MM.1S (cell line): ENCODE measurements at regions not wholly inside any gene's neighbourhood (a gene's known extent, or its start where the extent isn't known, plus 50 kb on each side); places are given as distances from the start of the nearest gene placed in this dataset.
"Not testable (repeated sequence)": the region's sequence is repeated elsewhere in the genome, so short reads cannot be mapped to it uniquely, and the experiment has no call there.

Experiments
- DNase-seq: peaks from one replicate; pipeline ENCODE4 v3.0.0-alpha.2; 2015
- H2AFZ ChIP-seq: fragments of 300-600 bp; sonication (generic); 2 replicates; pipeline ENCODE4 v1.6.0; 2016; ENCODE audit warnings: antibody characterized with exemption, low read length
- H3F3A ChIP-seq: fragments of 300-600 bp; sonication (generic); 2 replicates; pipeline ENCODE4 v1.6.1; 2016; ENCODE audit warnings: mild to moderate bottlenecking, antibody characterized with exemption, low read length, moderate library complexity, mixed read lengths; ENCODE audit not compliant: insufficient read depth
- H3K27ac ChIP-seq: fragments of 300-600 bp; sonication (generic); 2 replicates; pipeline ENCODE4 v1.5.1; 2016; ENCODE audit warnings: mild to moderate bottlenecking, low read length
- H3K27me3 ChIP-seq: fragments of 300-600 bp; sonication (generic); replicated peaks from 2 replicates; pipeline ENCODE4 v1.6.0; 2016; ENCODE audit warnings: low read length; ENCODE audit not compliant: insufficient read depth
- H3K36me3 ChIP-seq: fragments of 300-600 bp; sonication (generic); replicated peaks from 2 replicates; pipeline ENCODE4 v1.6.1; 2016; ENCODE audit warnings: mild to moderate bottlenecking, low read length, mixed read lengths; ENCODE audit not compliant: insufficient read depth
- H3K4me1 ChIP-seq: fragments of 300-600 bp; sonication (generic); 2 replicates; pipeline ENCODE4 v1.6.1; 2016; ENCODE audit warnings: low read length, mixed read lengths
- H3K4me2 ChIP-seq: fragments of 300-600 bp; sonication (generic); 2 replicates; pipeline ENCODE4 v1.6.0; 2016; ENCODE audit warnings: low read depth, low read length
- H3K4me3 ChIP-seq: fragments of 300-600 bp; sonication (generic); 2 replicates; pipeline ENCODE4 v1.5.1; 2016; ENCODE audit warnings: low read length, mixed read lengths
- H3K79me2 ChIP-seq: fragments of 300-600 bp; sonication (generic); 2 replicates; pipeline ENCODE4 v1.6.1; 2016; ENCODE audit warnings: mixed run types, low read length, mixed read lengths
- H3K9ac ChIP-seq: fragments of 300-600 bp; sonication (generic); 2 replicates; pipeline ENCODE4 v1.6.1; 2016; ENCODE audit warnings: low read length, mixed read lengths
- H3K9me2 ChIP-seq: fragments of 300-600 bp; sonication (generic); replicated peaks from 2 replicates; pipeline ENCODE4 v1.6.1; 2016; ENCODE audit warnings: mild to moderate bottlenecking, low read length, mixed read lengths; ENCODE audit not compliant: insufficient read depth
- H3K9me3 ChIP-seq: fragments of 300-600 bp; sonication (generic); replicated peaks from 2 replicates; pipeline ENCODE4 v1.6.1; 2016; ENCODE audit warnings: mild to moderate bottlenecking, low read length, mixed read lengths; ENCODE audit not compliant: insufficient read depth
- H4K20me1 ChIP-seq: fragments of 300-600 bp; sonication (generic); 2 replicates; pipeline ENCODE4 v1.6.1; 2016; ENCODE audit warnings: mild to moderate bottlenecking, low read length, moderate library complexity, mixed read lengths; ENCODE audit not compliant: insufficient read depth
- EZH2 ChIP-seq: fragments of 300-600 bp; sonication (generic); optimal IDR thresholded peaks from 2 replicates; pipeline ENCODE3; 2017; ENCODE audit warnings: low read depth, mild to moderate bottlenecking, antibody characterized with exemption, low read length, mixed read lengths
- EZH2phosphoT487 ChIP-seq: fragments of 300-600 bp; sonication (generic); IDR thresholded peaks from 2 replicates; pipeline ENCODE4 v1.6.1; 2018; ENCODE audit warnings: antibody characterized with exemption, low read length
- TF ChIP-seq, protein P1 (sequence below): fragments of 300-600 bp; sonication (generic); IDR thresholded peaks from 2 replicates; pipeline ENCODE4 v1.5.1; 2016; ENCODE audit warnings: antibody characterized with exemption, low read length, mixed read lengths

DNA sequence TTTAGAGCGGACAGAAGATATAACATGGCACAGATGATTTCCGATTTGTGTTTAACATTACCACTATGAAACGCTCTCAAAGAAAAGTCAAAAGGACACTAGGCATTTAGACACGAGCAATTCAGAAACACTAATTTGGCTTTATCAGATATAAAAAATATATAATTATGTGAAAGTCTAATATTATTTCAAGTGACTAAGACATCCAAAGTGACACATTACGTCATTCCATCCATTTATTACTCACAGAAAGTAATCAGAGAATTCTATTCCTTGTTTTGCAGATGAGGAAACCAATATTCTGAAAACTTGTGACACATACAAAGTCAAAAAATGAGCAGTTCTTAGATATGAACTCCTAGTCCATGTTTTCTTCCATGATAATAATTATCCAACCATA, 250.8 kb upstream of the USP15 start:
- Histone ChIP-seq H3F3A (no peaks in the 10 kb centered on the region), H4K20me1 (no peaks in the 10 kb centered on the region), H3K9ac (no peak overlapping the region), H3K79me2 (no peaks in the 10 kb centered on the region), H3K27ac (no peak overlapping the region), H3K9me3 (no peaks in the 10 kb centered on the region), H2AFZ (no peak overlapping the region), H3K9me2 (no peaks in the 10 kb centered on the region), H3K4me3 (no peak overlapping the region), H3K4me2 (no peak overlapping the region), H3K27me3 (no peaks in the 10 kb centered on the region), H3K4me1 (no peaks in the 10 kb centered on the region), H3K36me3 (no peaks in the 10 kb centered on the region)
- no peak for DNase-seq
- TF ChIP-seq EZH2 (no peak), EZH2phosphoT487 (no peak)
- TF ChIP-seq, protein P1, sequence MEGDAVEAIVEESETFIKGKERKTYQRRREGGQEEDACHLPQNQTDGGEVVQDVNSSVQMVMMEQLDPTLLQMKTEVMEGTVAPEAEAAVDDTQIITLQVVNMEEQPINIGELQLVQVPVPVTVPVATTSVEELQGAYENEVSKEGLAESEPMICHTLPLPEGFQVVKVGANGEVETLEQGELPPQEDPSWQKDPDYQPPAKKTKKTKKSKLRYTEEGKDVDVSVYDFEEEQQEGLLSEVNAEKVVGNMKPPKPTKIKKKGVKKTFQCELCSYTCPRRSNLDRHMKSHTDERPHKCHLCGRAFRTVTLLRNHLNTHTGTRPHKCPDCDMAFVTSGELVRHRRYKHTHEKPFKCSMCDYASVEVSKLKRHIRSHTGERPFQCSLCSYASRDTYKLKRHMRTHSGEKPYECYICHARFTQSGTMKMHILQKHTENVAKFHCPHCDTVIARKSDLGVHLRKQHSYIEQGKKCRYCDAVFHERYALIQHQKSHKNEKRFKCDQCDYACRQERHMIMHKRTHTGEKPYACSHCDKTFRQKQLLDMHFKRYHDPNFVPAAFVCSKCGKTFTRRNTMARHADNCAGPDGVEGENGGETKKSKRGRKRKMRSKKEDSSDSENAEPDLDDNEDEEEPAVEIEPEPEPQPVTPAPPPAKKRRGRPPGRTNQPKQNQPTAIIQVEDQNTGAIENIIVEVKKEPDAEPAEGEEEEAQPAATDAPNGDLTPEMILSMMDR = no peak

DNA sequence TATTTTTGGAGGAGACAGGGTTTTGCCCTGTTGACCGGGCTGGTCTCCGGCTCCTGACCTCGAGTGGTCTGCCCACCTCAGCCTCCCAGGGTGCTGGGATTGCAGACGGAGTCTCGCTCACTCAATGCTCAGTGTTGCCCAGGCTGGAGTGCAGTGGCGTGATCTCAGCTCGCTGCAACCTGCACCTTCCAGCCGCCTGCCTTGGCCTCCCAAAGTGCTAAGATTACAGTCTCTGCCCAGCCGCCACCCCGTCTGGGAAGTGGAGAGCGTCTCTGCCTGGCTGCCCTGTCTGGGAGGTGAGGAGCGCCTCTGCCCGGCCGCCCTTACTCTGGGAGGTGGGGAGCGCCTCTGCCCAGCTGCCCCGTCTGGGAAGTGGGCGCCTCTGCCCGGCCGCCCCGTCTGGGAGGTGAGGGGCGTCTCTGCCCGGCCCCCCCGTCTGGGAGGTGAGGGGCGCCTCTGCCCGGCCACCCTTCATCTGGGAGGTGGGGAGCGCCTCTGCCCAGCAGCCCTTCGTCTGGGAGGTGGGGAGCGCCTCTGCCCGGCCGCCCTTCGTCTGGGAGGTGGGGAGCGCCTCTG, 249.8 kb upstream of the USP15 start:
- H4K20me1 ChIP-seq, H2AFZ ChIP-seq, H3K4me1 ChIP-seq, H3K4me2 ChIP-seq, H3K36me3 ChIP-seq, H3K27me3 ChIP-seq, H3K79me2 ChIP-seq, H3F3A ChIP-seq, H3K9me3 ChIP-seq, H3K9me2 ChIP-seq, H3K27ac ChIP-seq, H3K9ac ChIP-seq, DNase-seq, H3K4me3 ChIP-seq: not testable (repeated sequence)

DNA sequence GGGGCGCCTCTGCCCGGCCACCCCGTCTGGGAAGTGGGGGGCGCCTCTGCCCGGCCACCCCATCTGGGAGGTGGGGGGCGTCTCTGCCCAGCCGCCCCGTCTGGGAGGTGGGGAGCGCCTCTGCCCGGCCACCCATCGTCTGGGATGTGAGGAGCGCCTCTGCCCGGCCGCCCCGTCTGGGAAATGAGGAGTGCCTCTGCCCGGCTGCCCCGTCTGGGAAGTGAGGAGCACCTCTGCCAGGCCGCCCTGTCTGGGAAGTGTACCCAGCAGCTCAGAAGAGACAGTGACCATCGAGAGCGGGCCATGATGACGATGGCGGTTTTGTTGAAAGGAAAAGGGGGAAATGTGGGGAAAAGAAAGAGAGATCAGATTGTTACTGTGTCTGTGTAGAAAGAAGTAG, 249.2 kb upstream of the USP15 start:
- H3K9ac ChIP-seq, H3F3A ChIP-seq, H3K36me3 ChIP-seq, H3K4me1 ChIP-seq, DNase-seq, H3K27me3 ChIP-seq, H3K79me2 ChIP-seq, H3K4me2 ChIP-seq, H2AFZ ChIP-seq, H3K9me3 ChIP-seq, H4K20me1 ChIP-seq, H3K4me3 ChIP-seq, H3K9me2 ChIP-seq, H3K27ac ChIP-seq: not testable (repeated sequence)

DNA sequence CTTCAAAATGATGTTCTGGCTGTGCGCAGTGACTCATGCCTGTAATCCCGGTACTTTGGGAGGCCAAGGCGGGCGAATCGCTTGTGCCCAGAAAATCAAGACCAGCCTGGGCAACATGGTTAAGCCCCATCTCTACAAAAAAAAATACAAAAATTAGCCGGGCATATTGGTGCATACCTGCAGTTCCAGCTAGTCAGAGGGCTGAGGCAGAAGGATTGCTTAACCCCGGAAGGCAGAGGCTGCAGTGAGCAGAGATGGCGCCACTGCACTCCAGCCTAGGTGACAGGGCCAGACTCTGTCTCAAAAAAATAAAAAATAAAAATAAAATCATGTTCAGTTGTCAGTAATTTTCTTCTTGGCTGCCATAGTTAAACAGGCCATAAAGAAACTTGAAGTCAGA, 245.9 kb upstream of the USP15 start:
- no peaks in the 10 kb centered on the region for H3K9me2 ChIP-seq
- H2AFZ ChIP-seq = no peak overlapping the region
- H3K9me3 ChIP-seq = no peaks in the 10 kb centered on the region
- DNase-seq = no peak
- no peaks in the 10 kb centered on the region for H3F3A ChIP-seq
- no peaks in the 10 kb centered on the region for H3K36me3 ChIP-seq
- H3K27ac ChIP-seq = no peak overlapping the region
- no peaks in the 10 kb centered on the region for H4K20me1 ChIP-seq
- no peak overlapping the region for H3K4me2 ChIP-seq
- H3K27me3 ChIP-seq = no peaks in the 10 kb centered on the region
- H3K79me2 ChIP-seq = no peaks in the 10 kb centered on the region
- no peak overlapping the region for H3K9ac ChIP-seq
- no peak overlapping the region for H3K4me3 ChIP-seq
- no peaks in the 10 kb centered on the region for H3K4me1 ChIP-seq
- TF ChIP-seq EZH2phosphoT487 (no peak), EZH2 (no peak)
- TF ChIP-seq, protein P1 = no peak
